Trophoblast cell (in vitro differentiated cells and primary cell): ENCODE measurements at regions not wholly inside any gene's neighbourhood (a gene's known extent, or its start where the extent isn't known, plus 50 kb on each side); places are given as distances from the start of the nearest gene placed in this dataset.
"Not testable (repeated sequence)": the region's sequence is repeated elsewhere in the genome, so short reads cannot be mapped to it uniquely, and the experiment has no call there.

Experiments used
- DNase-seq, 2 donors: peaks; one replicate each; pipeline ENCODE4 v3.0.0-alpha.2; 2016
- H2AFZ ChIP-seq: 2 replicates; pipeline ENCODE4 v1.6.1; 2013; ENCODE audit warnings: low read length, moderate library complexity, mild to moderate bottlenecking; ENCODE audit not compliant: insufficient read depth, poor library complexity
- H2AK5ac ChIP-seq: 2 replicates; pipeline ENCODE4 v1.6.1; 2013; ENCODE audit warnings: mild to moderate bottlenecking, low read length
- H2BK120ac ChIP-seq: 2 replicates; pipeline ENCODE4 v1.6.1; 2013; ENCODE audit warnings: low read length, mild to moderate bottlenecking, moderate library complexity; ENCODE audit not compliant: insufficient read depth, poor library complexity
- H2BK12ac ChIP-seq: 2 replicates; pipeline ENCODE4 v1.6.1; 2013; ENCODE audit warnings: mild to moderate bottlenecking, low read length, moderate library complexity
- H2BK5ac ChIP-seq: 2 replicates; pipeline ENCODE4 v1.6.1; 2013; ENCODE audit warnings: low read length, low read depth, moderate library complexity, mild to moderate bottlenecking; ENCODE audit not compliant: poor library complexity
- H3K14ac ChIP-seq: 2 replicates; pipeline ENCODE4 v1.6.1; 2013; ENCODE audit warnings: mild to moderate bottlenecking, low read length
- H3K18ac ChIP-seq: 2 replicates; pipeline ENCODE4 v1.6.1; 2013; ENCODE audit warnings: mild to moderate bottlenecking, low read length
- H3K23ac ChIP-seq: 2 replicates; pipeline ENCODE4 v1.6.1; 2013; ENCODE audit warnings: low read length
- H3K27ac ChIP-seq: 2 replicates; pipeline ENCODE4 v1.5.1; 2013; ENCODE audit warnings: low read depth, mild to moderate bottlenecking, inconsistent platforms, low read length, moderate library complexity
- H3K27me3 ChIP-seq: 2 replicates; pipeline ENCODE4 v1.6.1; 2013; ENCODE audit warnings: inconsistent platforms, mild to moderate bottlenecking, low read length, moderate library complexity; ENCODE audit not compliant: insufficient read depth
- H3K36me3 ChIP-seq, 2 experiments: 1 replicate in 1 of 2; 2 replicates in 1 of 2; pipeline ENCODE4 v1.6.1; 2013; ENCODE audit warnings: low read length in 2 of 2, mild to moderate bottlenecking in 2 of 2, moderate library complexity in 1 of 2; ENCODE audit not compliant: insufficient read depth in 2 of 2, control insufficient read depth in 1 of 2
- H3K4ac ChIP-seq: 2 replicates; pipeline ENCODE4 v1.6.1; 2013; ENCODE audit warnings: low read depth, mild to moderate bottlenecking, low read length, moderate library complexity
- H3K4me1 ChIP-seq, 2 experiments: 1 replicate in 1 of 2; 2 replicates in 1 of 2; pipeline ENCODE4 v1.6.1; 2013; ENCODE audit warnings: low read length in 2 of 2, mild to moderate bottlenecking in 2 of 2, moderate library complexity in 1 of 2; ENCODE audit not compliant: insufficient read depth in 2 of 2, control insufficient read depth in 1 of 2
- H3K4me2 ChIP-seq: 2 replicates; pipeline ENCODE4 v1.6.1; 2013; ENCODE audit warnings: inconsistent platforms, mild to moderate bottlenecking, low read length, moderate library complexity
- H3K4me3 ChIP-seq: 2 replicates; pipeline ENCODE4 v1.5.1; 2013; ENCODE audit warnings: mild to moderate bottlenecking, low read depth, low read length, inconsistent platforms
- H3K79me1 ChIP-seq: one replicate; pipeline ENCODE4 v1.6.1; 2013; ENCODE audit warnings: low read length
- H3K79me2 ChIP-seq: 2 replicates; pipeline ENCODE4 v1.6.1; 2013; ENCODE audit warnings: low read length, mild to moderate bottlenecking; ENCODE audit not compliant: control insufficient read depth, insufficient read depth, poor library complexity
- H3K9ac ChIP-seq: 2 replicates; pipeline ENCODE4 v1.6.1; 2013; ENCODE audit warnings: mild to moderate bottlenecking, low read length
- H3K9me3 ChIP-seq: 2 replicates; pipeline ENCODE4 v1.6.1; 2013; ENCODE audit warnings: low read depth, mild to moderate bottlenecking, control low read depth, inconsistent platforms, low read length; ENCODE audit not compliant: insufficient read depth
- H4K12ac ChIP-seq: 2 replicates; pipeline ENCODE4 v1.6.1; 2013; ENCODE audit warnings: low read depth, mild to moderate bottlenecking, low read length, moderate library complexity
- H4K8ac ChIP-seq: 2 replicates; pipeline ENCODE4 v1.6.1; 2013; ENCODE audit warnings: low read depth, mild to moderate bottlenecking, low read length, moderate library complexity
- H4K91ac ChIP-seq: one replicate; pipeline ENCODE4 v1.6.1; 2013; ENCODE audit warnings: low read depth, mild to moderate bottlenecking, low read length, moderate library complexity
- WGBS: extraction: QIAGEN DNeasy Blood & Tissue Kit; methylation state at CpG from one replicate; pipeline ENCODE4 v1.1.7; 2013; ENCODE audit warnings: missing lambda C conversion rate; ENCODE audit not compliant: insufficient read length, insufficient coverage; ENCODE audit errors: extremely low coverage; 5-methylcytosine and 5-hydroxymethylcytosine counted together

GRCh38 chr7:45306752-45307305 lies 149.2 kb downstream of the RAMP3 start:
- no peak overlapping the region for H3K27ac ChIP-seq
- WGBS, result no CpG with 5 or more reads among the region's 3 CpGs
- H2BK5ac ChIP-seq, result no peak overlapping the region
- no peak overlapping the region for H3K4me3 ChIP-seq
- H4K91ac ChIP-seq, result no peak overlapping the region
- no peaks in the 10 kb centered on the region for H3K4me1 ChIP-seq
- no peaks in the 10 kb centered on the region for H3K79me2 ChIP-seq
- H3K27me3 ChIP-seq, result no peaks in the 10 kb centered on the region
- H3K14ac ChIP-seq, result no peak overlapping the region
- no peak overlapping the region for H2BK12ac ChIP-seq
- no peak overlapping the region for H2AK5ac ChIP-seq
- H3K18ac ChIP-seq, result no peak overlapping the region
- H3K4ac ChIP-seq, result no peak overlapping the region
- no peak overlapping the region for H4K8ac ChIP-seq
- no peaks in the 10 kb centered on the region for H3K79me1 ChIP-seq
- H2BK120ac ChIP-seq, result no peak overlapping the region
- peaks cover 4% of the 10 kb centered on the region for H3K9me3 ChIP-seq
- H3K23ac ChIP-seq, result no peak overlapping the region
- no peak overlapping the region for H3K9ac ChIP-seq
- no peak for DNase-seq
- H2AFZ ChIP-seq, result no peak overlapping the region
- H4K12ac ChIP-seq, result no peak overlapping the region
- no peaks in the 10 kb centered on the region for H3K36me3 ChIP-seq
- H3K4me2 ChIP-seq, result no peak overlapping the region

GRCh38 chr7:45311597-45311996 lies 154.0 kb downstream of the RAMP3 start:
- no peak overlapping the region for H2BK120ac ChIP-seq
- H3K4me3 ChIP-seq, result no peak overlapping the region
- H2AK5ac ChIP-seq, result no peak overlapping the region
- no peaks in the 10 kb centered on the region for H3K27me3 ChIP-seq
- WGBS, result no CpG with 5 or more reads among the region's 5 CpGs
- no peaks in the 10 kb centered on the region for H3K36me3 ChIP-seq
- no peak overlapping the region for H2AFZ ChIP-seq
- no peaks in the 10 kb centered on the region for H3K79me2 ChIP-seq
- H3K23ac ChIP-seq, result no peak overlapping the region
- no peak overlapping the region for H3K9ac ChIP-seq
- peaks cover 10% of the 10 kb centered on the region for H3K9me3 ChIP-seq
- no peaks in the 10 kb centered on the region for H3K4me1 ChIP-seq
- H2BK5ac ChIP-seq, result no peak overlapping the region
- H3K27ac ChIP-seq, result no peak overlapping the region
- H4K12ac ChIP-seq, result no peak overlapping the region
- H3K79me1 ChIP-seq, result no peaks in the 10 kb centered on the region
- H2BK12ac ChIP-seq, result no peak overlapping the region
- no peak overlapping the region for H3K14ac ChIP-seq
- H4K91ac ChIP-seq, result no peak overlapping the region
- no peak overlapping the region for H3K4ac ChIP-seq
- no peak overlapping the region for H4K8ac ChIP-seq
- no peak overlapping the region for H3K18ac ChIP-seq
- H3K4me2 ChIP-seq, result no peak overlapping the region
- no peak for DNase-seq

- no CpG with 5 or more reads among the region's 7 CpGs for WGBS
- not testable (repeated sequence) for DNase-seq, H3K36me3 ChIP-seq, H3K4ac ChIP-seq, H3K27ac ChIP-seq, H3K4me3 ChIP-seq, H3K79me1 ChIP-seq, H3K27me3 ChIP-seq, H3K23ac ChIP-seq, H3K4me1 ChIP-seq, H4K8ac ChIP-seq, H3K4me2 ChIP-seq, H3K9ac ChIP-seq, H2AFZ ChIP-seq, H2AK5ac ChIP-seq, H3K14ac ChIP-seq, H4K12ac ChIP-seq, H3K18ac ChIP-seq, H2BK12ac ChIP-seq, H2BK5ac ChIP-seq, H2BK120ac ChIP-seq, H3K79me2 ChIP-seq, H4K91ac ChIP-seq
- H3K9me3 ChIP-seq, result peaks cover 10% of the 10 kb centered on the region
These were observed 157.9 kb downstream of the RAMP3 start for GRCh38 chr7:45315512-45315911.

GRCh38 chr7:45324683-45325237 lies 167.2 kb downstream of the RAMP3 start:
- H2BK120ac ChIP-seq, result no peak overlapping the region
- H3K27ac ChIP-seq, result no peak overlapping the region
- no peak overlapping the region for H3K14ac ChIP-seq
- H2BK12ac ChIP-seq, result no peak overlapping the region
- H3K79me1 ChIP-seq, result no peaks in the 10 kb centered on the region
- H3K4me3 ChIP-seq, result no peak overlapping the region
- no peak overlapping the region for H3K23ac ChIP-seq
- H3K79me2 ChIP-seq, result no peaks in the 10 kb centered on the region
- no peak overlapping the region for H2AFZ ChIP-seq
- no peak overlapping the region for H3K9ac ChIP-seq
- no peaks in the 10 kb centered on the region for H3K27me3 ChIP-seq
- H3K4me2 ChIP-seq, result no peak overlapping the region
- no peak overlapping the region for H4K91ac ChIP-seq
- no peak for DNase-seq
- H3K4me1 ChIP-seq, result no peaks in the 10 kb centered on the region
- no CpG with 5 or more reads among the region's 4 CpGs for WGBS
- no peak overlapping the region for H3K4ac ChIP-seq
- H2AK5ac ChIP-seq, result no peak overlapping the region
- no peak overlapping the region for H4K12ac ChIP-seq
- no peak overlapping the region for H4K8ac ChIP-seq
- H3K18ac ChIP-seq, result no peak overlapping the region
- peaks cover 2% of the 10 kb centered on the region for H3K9me3 ChIP-seq
- no peak overlapping the region for H2BK5ac ChIP-seq
- no peaks in the 10 kb centered on the region for H3K36me3 ChIP-seq
